GM19395 (cell line): ENCODE measurements at regions not wholly inside any gene's neighbourhood (a gene's known extent, or its start where the extent isn't known, plus 50 kb on each side); places are given as distances from the start of the nearest gene placed in this dataset.
"Not testable (repeated sequence)": the region's sequence is repeated elsewhere in the genome, so short reads cannot be mapped to it uniquely, and the experiment has no call there.

Source experiments
- ATAC-seq: cut with Tn5 transposase; IDR thresholded peaks from one replicate; pipeline ENCODE4 v1.9.1; 2021; ENCODE audit warnings: mild to moderate bottlenecking, moderate library complexity; ENCODE audit not compliant: unreplicated experiment

- no peak for ATAC-seq
Measured at GRCh38 chr6:121682666-121683065, 247.2 kb downstream of the GJA1 start.

- ATAC-seq: not testable (repeated sequence)
Measured at GRCh38 chr6:121685806-121686205, 250.4 kb downstream of the GJA1 start.

- no peak for ATAC-seq
Measured at GRCh38 chr6:121686611-121687023, 251.2 kb downstream of the GJA1 start.

GRCh38 chr6:121688974-121689373, 253.5 kb downstream of the GJA1 start:
- no peak for ATAC-seq

- ATAC-seq: no peak
Measured at GRCh38 chr6:121691126-121691551, 255.7 kb downstream of the GJA1 start.

GRCh38 chr6:121694389-121694788, 258.9 kb downstream of the GJA1 start:
- no peak for ATAC-seq

GRCh38 chr6:121694801-121695251, 259.4 kb downstream of the GJA1 start:
- ATAC-seq: no peak

- no peak for ATAC-seq
Measured at GRCh38 chr6:121695329-121695728, 259.9 kb downstream of the GJA1 start.

GRCh38 chr6:121697921-121698320, 262.5 kb downstream of the GJA1 start:
- ATAC-seq: no peak

GRCh38 chr6:121698617-121699016, 263.2 kb downstream of the GJA1 start:
- ATAC-seq: no peak

- ATAC-seq: not testable (repeated sequence)
Measured at GRCh38 chr6:121703129-121703528, 267.7 kb downstream of the GJA1 start.

GRCh38 chr6:121711472-121711871, 276.0 kb downstream of the GJA1 start:
- no peak for ATAC-seq

GRCh38 chr6:121717686-121718085, 282.2 kb downstream of the GJA1 start:
- ATAC-seq: no peak

GRCh38 chr6:121720867-121721266, 285.4 kb downstream of the GJA1 start:
- ATAC-seq: not testable (repeated sequence)

GRCh38 chr6:121723623-121724022, 288.2 kb downstream of the GJA1 start:
- ATAC-seq: no peak

- ATAC-seq: no peak
Measured at GRCh38 chr6:121724576-121724975, 289.1 kb downstream of the GJA1 start.

GRCh38 chr6:121726596-121726995, 291.1 kb downstream of the GJA1 start:
- ATAC-seq: no peak

GRCh38 chr6:121730616-121731015, 295.2 kb downstream of the GJA1 start:
- ATAC-seq: no peak

- no peak for ATAC-seq
Measured at GRCh38 chr6:121731381-121731780, 295.9 kb downstream of the GJA1 start.

- no peak for ATAC-seq
Measured at GRCh38 chr6:121732641-121733040, 297.2 kb downstream of the GJA1 start.

GRCh38 chr6:121733234-121733633, 297.8 kb downstream of the GJA1 start:
- ATAC-seq: no peak

- ATAC-seq: not testable (repeated sequence)
Measured at GRCh38 chr6:121740188-121740587, 304.7 kb downstream of the GJA1 start.

GRCh38 chr6:121743691-121744090, 308.2 kb downstream of the GJA1 start:
- ATAC-seq: no peak
